Loucy (cell line): ENCODE measurements at regions not wholly inside any gene's neighbourhood (a gene's known extent, or its start where the extent isn't known, plus 50 kb on each side); places are given as distances from the start of the nearest gene placed in this dataset.

Source experiments
- H2AFZ ChIP-seq: fragments of 200-600 bp; sonication (generic); 2 replicates; pipeline ENCODE4 v1.6.0; 2016; ENCODE audit warnings: antibody characterized with exemption, mild to moderate bottlenecking, low read length, moderate library complexity
- H3F3A ChIP-seq: fragments of 200-600 bp; 2 replicates; pipeline ENCODE4 v1.6.0; 2016; ENCODE audit warnings: antibody characterized with exemption, low read depth, mild to moderate bottlenecking
- H3K27me3 ChIP-seq: fragments of 200-600 bp; sonication (generic); 2 replicates; pipeline ENCODE4 v1.6.1; 2014; ENCODE audit warnings: low read length, mild to moderate bottlenecking; ENCODE audit not compliant: insufficient read depth, poor library complexity, severe bottlenecking
- H3K36me3 ChIP-seq: fragments of 200-600 bp; sonication (generic); 2 replicates; pipeline ENCODE4 v1.6.1; 2016; ENCODE audit warnings: low read length; ENCODE audit not compliant: insufficient read depth
- H3K4me1 ChIP-seq: fragments of 200-600 bp; sonication (generic); 2 replicates; pipeline ENCODE4 v1.5.1; 2014; ENCODE audit warnings: low read length, mild to moderate bottlenecking; ENCODE audit not compliant: insufficient read depth, poor library complexity, severe bottlenecking
- H3K4me2 ChIP-seq: fragments of 200-600 bp; sonication (generic); 2 replicates; pipeline ENCODE4 v1.6.0; 2014; ENCODE audit warnings: antibody characterized with exemption, low read length, low read depth, mild to moderate bottlenecking; ENCODE audit not compliant: poor library complexity, severe bottlenecking
- H3K4me3 ChIP-seq: fragments of 200-600 bp; sonication (generic); 2 replicates; pipeline ENCODE4 v1.5.1; 2014; ENCODE audit warnings: low read length, mild to moderate bottlenecking, mixed read lengths; ENCODE audit not compliant: poor library complexity, severe bottlenecking
- H3K79me2 ChIP-seq: fragments of 200-600 bp; sonication (generic); 2 replicates; pipeline ENCODE4 v1.6.1; 2014; ENCODE audit warnings: low read length; ENCODE audit not compliant: insufficient read depth
- H3K9ac ChIP-seq: fragments of 200-600 bp; sonication (generic); 2 replicates; pipeline ENCODE4 v1.6.0; 2014; ENCODE audit warnings: mild to moderate bottlenecking, low read depth, low read length, moderate library complexity; ENCODE audit not compliant: poor library complexity, severe bottlenecking
- H3K9me2 ChIP-seq: fragments of 200-600 bp; sonication (generic); replicated peaks from 2 replicates; pipeline ENCODE4 v1.6.1; 2016; ENCODE audit warnings: low read depth, low read length, mixed read lengths
- H3K9me3 ChIP-seq: fragments of 200-600 bp; sonication (generic); 2 replicates; pipeline ENCODE4 v1.6.1; 2014; ENCODE audit warnings: mild to moderate bottlenecking, antibody characterized with exemption, low read length, low read depth; ENCODE audit not compliant: insufficient read depth
- H4K20me1 ChIP-seq: fragments of 200-600 bp; sonication (generic); 2 replicates; pipeline ENCODE4 v1.6.0; 2014; ENCODE audit warnings: antibody characterized with exemption, low read length, mild to moderate bottlenecking; ENCODE audit not compliant: insufficient read depth, poor library complexity, severe bottlenecking
- EZH2phosphoT487 ChIP-seq: fragments of 200-600 bp; IDR thresholded peaks from 2 replicates; pipeline ENCODE4 v1.6.1; 2018; ENCODE audit warnings: antibody characterized with exemption, mild to moderate bottlenecking, moderate library complexity, borderline replicate concordance
- TF ChIP-seq, protein P1 (sequence below): fragments of 200-600 bp; sonication (generic); conservative IDR thresholded peaks from 2 replicates; pipeline ENCODE4 v1.5.1; 2014; ENCODE audit warnings: mild to moderate bottlenecking, antibody characterized with exemption, low read length

DNA sequence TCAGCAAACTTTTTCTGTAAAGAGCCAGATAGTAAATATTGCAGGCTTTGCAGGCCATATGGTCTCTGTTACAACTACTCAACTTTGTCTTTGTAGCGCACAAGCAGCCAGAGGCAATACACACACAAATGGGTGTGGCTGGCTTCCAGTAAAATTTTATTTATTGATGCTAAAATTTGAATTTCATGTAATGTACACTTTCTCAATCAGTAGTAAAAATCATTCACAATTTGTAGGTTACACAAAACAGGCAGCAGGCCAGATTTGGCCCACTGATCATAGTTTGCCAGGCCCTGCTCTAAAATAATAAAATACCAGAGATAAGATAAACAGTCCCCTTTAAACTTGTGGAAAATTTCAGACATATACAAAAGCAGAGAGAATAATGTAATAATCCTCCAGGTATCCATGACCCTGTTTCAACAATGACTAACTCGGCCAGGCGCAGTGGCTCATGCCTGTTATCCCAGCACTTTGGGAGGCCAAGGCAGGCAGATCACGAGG lies 330.3 kb downstream of the SHQ1 start:
- Histone ChIP-seq H3K4me2 (no peak overlapping the region), H3K4me1 (peaks cover 4% of the 10 kb centered on the region), H3K9ac (no peak overlapping the region), H3K4me3 (no peak overlapping the region), H3K36me3 (no peaks in the 10 kb centered on the region), H2AFZ (no peak overlapping the region), H3K9me2 (no peaks in the 10 kb centered on the region), H3K79me2 (no peaks in the 10 kb centered on the region), H4K20me1 (no peaks in the 10 kb centered on the region), H3F3A (no peaks in the 10 kb centered on the region), H3K27me3 (no peaks in the 10 kb centered on the region), H3K9me3 (no peaks in the 10 kb centered on the region)
- TF ChIP-seq EZH2phosphoT487, result no peak
- TF ChIP-seq, protein P1, sequence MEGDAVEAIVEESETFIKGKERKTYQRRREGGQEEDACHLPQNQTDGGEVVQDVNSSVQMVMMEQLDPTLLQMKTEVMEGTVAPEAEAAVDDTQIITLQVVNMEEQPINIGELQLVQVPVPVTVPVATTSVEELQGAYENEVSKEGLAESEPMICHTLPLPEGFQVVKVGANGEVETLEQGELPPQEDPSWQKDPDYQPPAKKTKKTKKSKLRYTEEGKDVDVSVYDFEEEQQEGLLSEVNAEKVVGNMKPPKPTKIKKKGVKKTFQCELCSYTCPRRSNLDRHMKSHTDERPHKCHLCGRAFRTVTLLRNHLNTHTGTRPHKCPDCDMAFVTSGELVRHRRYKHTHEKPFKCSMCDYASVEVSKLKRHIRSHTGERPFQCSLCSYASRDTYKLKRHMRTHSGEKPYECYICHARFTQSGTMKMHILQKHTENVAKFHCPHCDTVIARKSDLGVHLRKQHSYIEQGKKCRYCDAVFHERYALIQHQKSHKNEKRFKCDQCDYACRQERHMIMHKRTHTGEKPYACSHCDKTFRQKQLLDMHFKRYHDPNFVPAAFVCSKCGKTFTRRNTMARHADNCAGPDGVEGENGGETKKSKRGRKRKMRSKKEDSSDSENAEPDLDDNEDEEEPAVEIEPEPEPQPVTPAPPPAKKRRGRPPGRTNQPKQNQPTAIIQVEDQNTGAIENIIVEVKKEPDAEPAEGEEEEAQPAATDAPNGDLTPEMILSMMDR, result no peak

DNA sequence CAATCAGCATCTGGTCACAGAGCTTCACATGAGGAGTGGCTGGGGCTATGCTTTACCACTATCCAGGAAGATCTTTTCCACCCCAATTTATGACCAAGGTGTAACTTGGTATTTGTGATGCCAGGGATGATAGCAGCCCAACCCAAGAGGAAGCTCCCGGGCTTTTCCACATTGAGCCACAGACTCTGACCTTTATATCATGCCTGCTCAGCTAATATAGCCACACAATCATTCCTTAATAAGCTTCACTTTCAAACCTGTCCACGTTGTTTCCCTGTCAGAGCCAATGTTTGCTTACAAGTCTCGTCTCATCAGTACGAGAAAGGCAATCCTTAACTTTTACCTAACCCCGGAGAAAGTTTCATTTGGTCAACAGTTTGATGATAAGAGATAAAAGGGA lies 330.9 kb downstream of the SHQ1 start:
- H3K27me3 ChIP-seq, result no peaks in the 10 kb centered on the region
- H3K36me3 ChIP-seq, result no peaks in the 10 kb centered on the region
- peaks cover 2% of the 10 kb centered on the region for H3K4me1 ChIP-seq
- H3K4me2 ChIP-seq, result no peak overlapping the region
- H3K79me2 ChIP-seq, result no peaks in the 10 kb centered on the region
- H4K20me1 ChIP-seq, result no peaks in the 10 kb centered on the region
- no peaks in the 10 kb centered on the region for H3F3A ChIP-seq
- no peak overlapping the region for H2AFZ ChIP-seq
- H3K9me3 ChIP-seq, result no peaks in the 10 kb centered on the region
- no peak for TF ChIP-seq EZH2phosphoT487
- TF ChIP-seq, protein P1, result no peak
- no peak overlapping the region for H3K4me3 ChIP-seq
- no peak overlapping the region for H3K9ac ChIP-seq
- no peaks in the 10 kb centered on the region for H3K9me2 ChIP-seq

DNA sequence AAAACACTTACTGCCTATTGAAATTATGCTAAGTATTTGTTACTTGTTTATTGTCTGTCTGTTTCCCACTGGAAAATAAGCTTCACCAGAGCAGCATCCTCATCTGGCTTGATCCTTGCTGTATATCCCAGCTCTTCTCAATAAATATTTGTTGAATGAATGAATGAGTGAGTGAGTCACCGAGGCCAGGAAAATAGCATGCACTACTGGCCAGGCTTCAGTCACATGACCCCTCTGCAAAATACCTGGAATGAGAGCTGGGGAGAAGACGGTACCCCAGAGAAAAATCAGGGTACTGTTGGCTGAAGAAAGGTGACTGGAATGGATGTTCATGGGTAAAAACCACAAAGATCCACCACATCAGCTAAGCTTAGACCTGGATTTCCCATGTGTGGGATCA lies 331.9 kb downstream of the SHQ1 start:
- Histone ChIP-seq H3F3A (no peaks in the 10 kb centered on the region), H3K79me2 (no peaks in the 10 kb centered on the region), H4K20me1 (no peaks in the 10 kb centered on the region), H3K9me2 (no peaks in the 10 kb centered on the region), H2AFZ (no peak overlapping the region), H3K9ac (no peak overlapping the region), H3K4me3 (no peak overlapping the region), H3K4me1 (peaks cover 8% of the 10 kb centered on the region), H3K4me2 (no peak overlapping the region), H3K36me3 (no peaks in the 10 kb centered on the region), H3K9me3 (no peaks in the 10 kb centered on the region), H3K27me3 (no peaks in the 10 kb centered on the region)
- no peak for TF ChIP-seq EZH2phosphoT487
- TF ChIP-seq, protein P1, result no peak
